HG02759 (cell line): ENCODE measurements at regions not wholly inside any gene's neighbourhood (a gene's known extent, or its start where the extent isn't known, plus 50 kb on each side); places are given as distances from the start of the nearest gene placed in this dataset.
"Not testable (repeated sequence)": the region's sequence is repeated elsewhere in the genome, so short reads cannot be mapped to it uniquely, and the experiment has no call there.

Experiments
- ATAC-seq: cut with Tn5 transposase; IDR thresholded peaks from one replicate; pipeline ENCODE4 v1.9.1; 2021; ENCODE audit warnings: mild to moderate bottlenecking, moderate library complexity; ENCODE audit not compliant: unreplicated experiment

DNA sequence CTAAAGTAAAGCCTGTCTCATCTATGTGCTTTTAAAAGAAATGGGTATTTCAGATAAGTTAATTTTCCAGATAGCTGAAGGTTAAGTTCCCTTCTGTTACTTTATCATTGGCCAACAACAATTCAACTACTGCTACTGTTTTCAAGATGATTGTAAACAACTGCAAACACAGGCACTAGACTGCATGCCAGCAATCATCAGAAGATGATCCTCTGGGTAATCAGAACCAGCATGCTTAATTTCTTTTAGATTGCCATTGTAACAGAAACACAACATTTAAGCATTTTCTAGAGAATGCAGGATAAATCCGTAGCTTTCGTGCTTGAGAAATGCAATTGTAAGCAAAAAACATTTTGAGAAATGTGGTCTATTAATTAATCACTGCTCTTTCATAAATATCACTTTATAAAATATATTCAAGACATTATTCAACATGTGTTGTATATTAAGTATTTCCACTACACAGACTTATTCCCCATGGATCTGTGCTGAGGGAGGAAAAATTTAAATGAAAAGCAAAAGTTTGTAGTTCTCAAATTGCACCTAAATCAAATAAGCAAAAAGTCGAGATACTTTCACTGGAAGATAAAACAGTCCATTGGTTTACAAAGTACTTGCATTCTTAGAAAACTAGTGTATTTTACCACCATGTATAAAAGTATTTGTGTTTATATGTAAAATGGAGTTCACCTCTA, 133.7 kb downstream of the ATL2 start:
- no peak for ATAC-seq

DNA sequence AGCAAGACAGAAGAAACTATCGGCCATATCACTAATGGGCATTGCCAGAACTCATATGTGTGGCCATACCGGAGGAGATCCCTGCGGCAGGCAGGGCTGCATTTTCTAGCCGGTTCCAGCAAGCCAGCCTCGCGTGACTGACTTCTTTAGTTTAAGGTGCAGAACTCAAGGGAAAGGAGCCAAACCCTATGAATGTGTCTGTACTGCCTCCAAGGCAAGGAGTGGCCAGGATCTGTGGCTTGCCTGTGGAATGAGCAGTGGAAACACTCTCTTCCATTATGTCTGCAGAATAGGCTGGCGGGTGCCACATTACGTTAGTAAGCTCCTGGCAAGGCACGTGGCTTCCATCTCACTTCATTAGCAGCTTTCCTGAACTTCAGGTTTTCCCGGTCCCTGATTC, 137.6 kb downstream of the ATL2 start:
- no peak for ATAC-seq

DNA sequence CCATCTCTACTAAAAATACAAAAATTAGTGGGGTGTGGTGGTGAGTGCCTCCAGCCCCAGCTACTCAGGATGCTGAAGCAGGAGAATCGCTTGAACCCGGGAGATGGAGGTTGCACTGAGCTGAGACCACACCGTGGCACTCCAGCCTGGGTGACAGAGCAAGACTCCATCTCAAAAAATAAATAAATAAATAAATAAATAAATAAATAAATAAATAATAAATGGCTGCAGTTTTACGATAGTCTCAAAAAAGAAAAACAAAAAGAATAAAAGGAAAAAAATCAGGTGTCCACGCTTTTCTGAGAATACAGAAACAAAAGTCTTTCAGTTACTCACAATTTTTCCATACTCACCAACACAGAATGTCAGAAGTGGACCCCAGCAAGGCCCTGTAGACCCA, 138.4 kb downstream of the ATL2 start:
- ATAC-seq: not testable (repeated sequence)

DNA sequence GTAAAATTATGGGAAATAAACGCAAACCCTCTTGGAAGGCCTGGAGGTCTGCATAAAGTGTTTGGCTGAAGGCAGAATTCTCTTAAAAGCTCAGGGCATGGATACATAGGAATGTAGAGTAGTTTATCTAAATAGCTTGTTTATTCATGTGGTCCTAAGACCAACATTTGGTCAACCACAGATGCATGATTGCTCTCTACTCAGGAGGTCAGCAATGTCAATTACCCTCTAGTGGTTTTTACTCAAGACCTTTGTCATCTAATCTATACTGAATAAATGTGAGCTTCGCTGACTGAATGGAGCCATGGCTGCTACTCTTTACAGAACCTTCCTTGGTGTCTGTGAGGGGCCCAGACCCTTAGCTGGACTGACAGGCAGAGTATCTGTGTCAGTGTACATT, 139.8 kb downstream of the ATL2 start:
- ATAC-seq: no peak

DNA sequence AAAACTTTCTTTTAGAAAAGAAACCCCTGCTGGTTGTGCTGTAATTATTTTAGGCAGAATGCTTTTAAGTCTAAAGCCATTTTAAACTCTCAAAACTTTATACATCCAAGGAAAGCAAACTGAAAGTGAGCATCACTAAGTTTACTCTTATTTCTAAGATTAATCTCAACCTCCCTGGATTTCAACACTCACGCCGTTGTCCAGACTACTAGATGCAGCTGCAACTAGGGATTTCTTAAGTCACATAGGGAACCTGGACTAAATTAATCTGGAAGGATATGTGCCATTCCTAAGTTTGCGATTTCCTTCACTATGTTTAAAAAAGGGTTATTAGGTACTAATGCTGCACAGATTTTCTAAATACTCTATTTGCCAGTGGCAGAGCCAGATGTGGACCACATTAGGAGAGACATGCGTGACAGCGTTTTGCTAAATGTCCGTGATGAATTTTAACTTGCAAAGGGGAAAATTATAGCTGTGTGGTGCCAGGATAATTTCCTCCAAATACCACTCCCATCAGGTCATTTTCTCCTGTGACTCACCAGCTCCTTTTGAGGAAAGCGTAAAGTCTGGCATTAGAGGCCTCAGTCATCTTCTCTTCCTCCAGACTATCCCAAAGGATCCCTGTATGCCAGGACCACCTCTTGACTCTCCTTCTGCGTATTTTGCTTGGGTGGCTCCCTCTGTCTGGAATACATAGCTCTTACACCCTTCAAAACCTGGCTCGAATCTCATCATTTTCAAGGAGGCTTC, 143.7 kb downstream of the ATL2 start:
- ATAC-seq: no peak

DNA sequence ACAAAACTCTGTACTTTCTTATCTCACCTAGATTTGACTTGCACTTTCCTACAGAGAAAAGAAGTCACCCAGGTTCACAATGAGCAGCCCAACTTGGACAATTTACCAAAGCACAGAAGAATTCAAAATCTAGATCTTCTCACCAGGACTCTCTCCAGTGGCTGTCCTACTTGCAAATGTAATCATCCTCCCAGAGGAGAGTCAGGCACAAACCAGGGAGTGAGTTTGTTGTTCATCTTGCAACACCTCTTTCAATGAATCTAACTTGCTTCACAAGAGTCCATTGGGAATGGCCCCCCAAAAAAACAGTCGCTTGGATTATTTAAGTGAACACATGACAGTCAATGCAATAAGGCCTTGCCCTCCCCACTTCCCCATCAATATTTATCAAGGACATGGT, 144.6 kb downstream of the ATL2 start:
- ATAC-seq: no peak

DNA sequence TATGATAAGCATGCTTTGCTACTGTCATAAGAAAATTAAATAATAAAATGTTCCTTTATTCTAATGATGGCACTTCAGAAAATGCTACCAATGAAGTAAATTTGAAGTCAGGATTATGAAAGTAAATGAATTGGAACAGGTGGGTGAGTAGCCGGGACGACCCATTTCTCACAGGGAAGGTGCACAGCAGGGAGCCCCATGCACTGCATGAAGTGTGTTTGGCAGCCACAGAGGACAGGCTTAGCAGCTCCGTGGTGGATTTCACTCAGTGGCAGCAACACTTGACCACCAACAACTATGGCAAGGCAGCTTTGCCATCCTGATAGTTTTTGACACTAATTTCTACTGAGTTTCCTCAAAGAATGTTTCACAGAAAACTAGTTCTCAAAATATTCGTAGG, 146.3 kb downstream of the ATL2 start:
- no peak for ATAC-seq

DNA sequence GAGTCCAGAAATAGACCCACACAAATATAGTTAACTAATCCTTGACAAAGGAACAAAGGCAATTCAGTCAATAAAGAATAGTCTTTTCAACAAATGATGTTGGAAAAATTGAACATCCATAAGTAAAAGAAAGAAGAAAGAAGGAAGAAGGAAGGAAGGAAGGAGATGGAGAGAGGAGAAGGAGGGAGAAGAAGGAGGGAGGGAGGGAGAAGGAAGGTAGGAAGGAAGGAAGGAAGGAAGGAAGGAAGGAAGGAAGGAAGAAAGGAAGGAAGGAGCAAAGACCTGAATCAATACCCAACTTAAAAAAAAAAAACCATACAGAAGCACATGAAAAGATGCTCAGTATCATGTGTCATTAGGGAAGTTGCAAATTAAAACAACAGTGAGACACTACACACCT, 148.3 kb downstream of the ATL2 start:
- no peak for ATAC-seq

DNA sequence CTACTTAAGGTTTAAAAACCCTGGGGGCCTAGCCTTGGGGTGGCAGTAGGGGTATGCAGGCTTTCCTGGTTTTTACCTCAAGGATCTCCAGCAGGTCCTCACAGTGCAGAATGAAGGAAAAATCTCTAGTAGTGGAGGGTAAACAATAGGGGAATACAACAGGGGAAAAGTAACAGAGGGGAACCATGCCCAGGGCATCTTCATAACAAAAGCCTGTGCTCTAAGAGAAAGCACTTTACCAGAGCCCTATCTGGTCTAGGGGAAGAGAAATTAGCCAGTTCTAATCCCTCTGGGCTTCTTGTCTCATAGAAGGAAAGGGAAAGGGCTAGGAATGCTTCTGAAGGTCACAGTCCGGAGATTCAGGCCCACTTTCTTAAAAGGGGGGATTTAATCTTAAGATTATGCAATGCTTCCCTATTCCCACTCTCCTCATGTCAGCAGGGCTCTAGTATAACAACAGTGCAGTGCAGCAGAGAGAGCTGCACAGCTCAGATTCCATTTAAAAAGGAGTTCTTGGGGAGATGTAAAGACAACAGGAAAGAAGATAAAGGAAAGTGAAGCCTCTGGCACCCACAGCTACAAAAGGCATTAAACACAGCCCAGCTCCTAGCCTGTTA, 149.0 kb upstream of the CYP1B1 start:
- ATAC-seq: no peak

DNA sequence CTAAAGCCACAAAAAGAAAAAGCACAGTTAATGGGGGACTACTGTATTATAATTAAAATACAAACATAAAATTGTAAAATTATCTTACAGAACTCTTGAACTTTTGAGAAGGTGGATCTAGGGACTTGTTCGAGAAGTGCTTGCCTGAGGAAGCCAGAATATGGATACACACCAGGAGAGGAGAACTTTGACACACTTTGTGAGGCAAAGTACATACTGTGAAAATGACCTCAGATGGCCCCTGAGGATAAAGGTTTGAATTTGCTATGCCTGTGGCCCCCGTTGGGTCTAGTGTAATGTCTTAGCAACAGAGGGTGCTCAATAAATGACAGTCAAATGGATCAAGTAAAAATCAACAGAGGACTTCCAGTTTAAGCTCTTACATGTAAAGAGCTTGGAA, 148.2 kb upstream of the CYP1B1 start:
- no peak for ATAC-seq

DNA sequence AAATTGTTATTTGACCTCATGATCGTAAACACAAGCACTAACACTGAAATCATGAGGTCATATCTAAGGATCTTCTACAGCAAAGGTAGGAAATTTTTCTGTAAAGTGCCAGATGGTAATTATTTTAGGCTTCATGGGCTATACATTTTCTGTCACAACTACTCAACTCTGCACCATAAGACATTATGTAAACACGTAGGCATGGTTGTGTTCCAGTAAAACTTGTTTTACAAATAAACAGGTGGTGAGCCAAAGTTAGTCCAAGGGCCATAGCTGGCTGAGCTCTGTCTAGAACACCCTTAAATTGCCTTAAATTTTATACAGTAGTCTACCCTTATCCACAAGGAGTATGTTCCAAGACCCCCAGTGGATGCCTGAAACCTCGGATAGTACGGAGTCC, 147.3 kb upstream of the CYP1B1 start:
- ATAC-seq: no peak

DNA sequence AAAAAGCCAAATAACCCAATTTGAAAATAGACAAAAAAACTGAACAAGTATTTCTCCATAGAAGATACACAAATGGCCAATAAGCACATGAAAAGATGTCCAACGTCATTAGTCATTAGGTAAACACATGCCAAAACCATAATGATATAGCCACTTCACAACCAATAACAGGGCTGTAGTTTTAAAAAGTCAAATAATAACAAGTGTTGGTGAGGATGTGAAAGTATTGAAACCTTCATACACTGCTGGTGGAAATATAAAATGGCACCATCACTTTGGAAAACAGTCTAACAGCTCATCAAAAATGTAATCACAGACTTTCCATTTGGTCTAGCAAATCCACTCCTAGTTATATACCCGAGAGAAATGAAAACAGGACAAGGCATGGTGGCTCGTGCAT, 144.2 kb upstream of the CYP1B1 start:
- no peak for ATAC-seq

DNA sequence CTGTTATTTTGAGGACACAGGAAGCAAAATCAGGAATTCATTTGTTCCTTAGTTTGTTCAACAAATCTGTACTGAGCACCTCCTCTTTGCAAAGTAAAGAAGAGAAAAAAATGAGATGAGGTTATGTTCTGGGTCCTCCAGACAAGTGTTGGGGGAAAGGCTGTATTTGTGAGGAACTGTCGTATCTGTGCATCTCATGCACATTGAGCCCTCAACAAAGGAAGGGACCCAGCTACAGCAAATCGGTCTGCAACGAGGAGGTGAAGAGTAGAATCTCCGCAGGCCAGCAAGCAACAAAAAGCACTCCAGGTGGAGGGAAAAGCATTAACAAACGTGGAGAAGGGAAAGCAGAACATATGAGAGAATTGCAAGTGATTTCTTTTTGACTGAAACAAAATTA, 143.0 kb upstream of the CYP1B1 start:
- no peak for ATAC-seq

DNA sequence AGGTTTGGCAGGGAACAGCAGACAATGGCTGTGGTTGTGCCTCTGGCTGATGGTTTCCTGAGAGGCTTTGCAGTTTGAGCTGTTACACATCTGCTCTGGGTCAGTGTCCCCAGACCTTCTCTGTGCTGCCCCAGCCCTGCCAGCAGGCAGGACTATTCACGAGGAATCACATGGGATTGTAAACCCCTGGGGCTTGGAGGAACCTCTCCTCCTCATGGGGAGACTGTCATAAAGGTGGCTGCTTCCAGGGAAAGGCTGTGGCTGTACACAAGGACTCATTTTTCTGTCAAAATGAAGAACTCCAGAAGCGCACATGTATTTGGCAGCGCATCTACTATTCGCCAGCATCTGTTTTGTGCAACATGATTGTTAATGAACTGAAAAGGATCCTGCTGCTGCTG, 142.6 kb upstream of the CYP1B1 start:
- no peak for ATAC-seq

DNA sequence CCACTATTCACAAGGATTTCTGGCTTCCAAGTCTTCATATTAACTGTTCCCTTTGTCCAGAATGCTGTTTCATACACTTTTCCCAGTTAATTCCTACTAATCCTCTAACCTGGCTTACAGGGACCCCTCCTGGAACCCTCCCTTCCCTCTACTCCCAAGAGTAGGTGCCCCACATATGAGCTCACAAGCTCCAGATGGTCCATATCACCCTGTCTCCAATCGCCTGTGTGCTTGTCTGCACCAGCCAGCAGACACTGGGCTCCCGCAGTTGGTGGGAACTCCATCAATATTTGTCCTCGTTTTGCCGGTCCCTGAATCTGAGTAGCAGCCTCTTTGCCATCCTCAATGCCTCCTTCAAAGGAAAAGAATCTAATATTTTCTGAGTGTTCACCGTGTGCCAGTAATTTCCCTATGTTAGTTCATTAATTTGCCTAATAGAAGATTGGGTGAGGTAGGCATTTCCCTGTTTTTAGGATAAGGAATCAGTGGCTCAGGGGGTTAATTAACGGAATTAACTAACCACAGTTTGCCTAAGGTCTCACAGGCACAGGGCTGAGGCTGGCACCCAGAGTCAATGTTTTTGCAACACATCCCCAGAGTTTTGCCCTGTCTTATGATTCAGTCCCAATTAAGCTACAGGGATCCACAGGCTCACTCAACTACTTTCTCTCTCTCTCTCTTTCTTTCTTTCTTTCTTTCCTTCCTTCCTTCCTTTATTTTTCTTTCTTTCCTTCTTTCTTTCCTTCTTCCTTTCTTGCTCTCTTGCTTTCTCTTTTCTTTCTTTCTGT, 141.6 kb upstream of the CYP1B1 start:
- ATAC-seq: no peak

DNA sequence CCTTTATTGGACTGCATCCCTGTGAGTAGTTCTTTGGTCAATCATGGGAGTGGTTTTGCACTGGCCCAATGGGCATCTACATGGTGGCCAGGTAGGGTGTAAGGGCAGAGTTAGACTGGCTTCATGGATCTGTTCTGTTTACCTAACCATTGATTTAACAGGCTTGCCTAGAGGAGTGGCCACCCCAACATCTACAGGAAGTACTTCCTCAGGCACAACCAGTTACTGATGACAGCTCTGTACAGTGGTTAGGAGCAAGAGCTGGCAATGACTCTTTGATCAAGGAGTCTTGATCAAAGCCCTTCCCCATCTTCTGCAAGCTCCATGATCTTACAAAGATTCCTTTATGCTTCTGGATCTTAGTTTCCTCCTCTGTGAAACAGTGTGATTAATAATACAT, 140.9 kb upstream of the CYP1B1 start:
- ATAC-seq: no peak

DNA sequence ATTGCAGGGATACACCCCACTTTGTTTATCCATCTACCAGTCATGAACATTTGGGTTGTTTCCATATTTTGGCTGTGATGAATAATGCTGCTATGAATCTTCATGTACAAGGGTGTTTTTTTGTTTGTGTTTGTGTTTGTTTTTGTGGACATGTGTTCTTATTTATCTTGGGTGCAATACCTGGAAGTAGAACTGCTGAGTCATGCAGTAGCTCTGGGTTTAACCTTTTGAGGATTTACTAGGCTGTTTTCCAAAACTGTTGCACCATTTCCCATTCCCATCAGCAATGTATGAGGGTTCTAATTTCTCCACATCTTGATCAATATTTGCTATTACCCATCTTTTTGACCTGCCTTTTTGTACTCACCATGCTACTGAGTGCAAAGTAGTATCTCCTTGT, 140.0 kb upstream of the CYP1B1 start:
- ATAC-seq: no peak

DNA sequence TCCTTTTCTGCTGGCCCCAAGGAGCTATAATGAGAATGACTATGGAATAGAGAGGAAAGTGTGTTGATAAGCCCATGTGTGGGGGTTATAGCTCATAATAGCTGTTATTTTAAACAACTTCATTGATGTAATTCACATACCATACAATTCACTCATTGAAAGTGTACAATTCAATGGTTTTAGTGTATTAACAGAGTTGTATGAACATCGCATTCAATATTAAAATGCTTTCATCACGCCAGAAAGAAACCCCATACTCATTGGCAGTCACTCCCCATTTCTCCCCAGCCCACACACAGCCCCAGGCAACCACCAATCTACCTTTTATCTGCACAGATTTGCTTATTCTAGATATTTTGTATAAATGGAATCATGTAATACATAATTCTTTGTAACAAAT, 139.6 kb upstream of the CYP1B1 start:
- no peak for ATAC-seq

DNA sequence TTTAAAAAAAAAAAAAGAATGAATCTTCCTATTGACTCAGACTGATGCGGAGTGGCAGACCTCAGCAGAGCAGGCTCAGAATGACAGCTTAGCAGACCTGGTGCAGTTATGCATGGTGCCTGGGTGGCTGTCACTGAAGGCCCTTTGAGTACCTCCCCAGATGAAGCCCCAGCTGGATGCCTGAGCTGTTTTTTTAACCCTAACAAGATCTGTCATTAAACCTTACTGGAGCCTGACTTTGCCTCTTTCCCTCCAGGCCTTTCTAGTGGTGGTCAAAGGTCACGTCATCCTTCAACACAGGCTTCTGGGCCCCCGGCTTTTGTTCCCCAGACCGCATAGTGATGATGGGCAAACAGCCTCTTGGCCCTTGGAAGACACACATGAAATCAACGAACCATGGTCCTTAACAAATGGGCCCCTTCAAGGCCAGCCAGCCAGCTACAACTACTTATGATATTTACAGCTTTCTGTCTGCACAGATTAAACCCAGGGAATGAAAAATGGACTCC, 138.3 kb upstream of the CYP1B1 start:
- no peak for ATAC-seq

DNA sequence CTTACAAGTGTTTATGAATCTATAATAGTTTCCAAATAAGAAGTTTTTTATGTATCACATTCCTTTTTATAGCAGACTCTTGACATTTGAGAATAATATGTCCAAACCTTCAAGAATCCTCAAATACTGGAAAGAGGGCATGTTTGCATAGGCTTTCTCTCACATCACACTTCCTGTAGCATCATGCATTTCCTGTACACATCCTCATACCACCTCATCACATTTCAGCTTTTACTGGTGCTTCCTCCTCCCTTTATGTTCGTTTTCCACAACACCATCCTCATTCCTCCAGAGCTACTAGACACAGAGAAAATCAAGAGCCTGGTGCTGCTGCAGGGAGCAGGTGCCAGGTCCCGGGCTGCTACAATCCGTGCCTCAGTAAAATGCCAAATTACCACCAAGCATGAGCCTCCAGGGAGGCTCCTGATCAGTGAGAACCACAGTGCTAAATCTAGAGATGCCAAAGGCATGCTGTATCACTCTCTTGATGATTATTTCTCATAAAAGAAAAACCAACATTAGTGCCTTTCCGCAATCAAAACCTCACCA, 137.7 kb upstream of the CYP1B1 start:
- ATAC-seq: no peak

DNA sequence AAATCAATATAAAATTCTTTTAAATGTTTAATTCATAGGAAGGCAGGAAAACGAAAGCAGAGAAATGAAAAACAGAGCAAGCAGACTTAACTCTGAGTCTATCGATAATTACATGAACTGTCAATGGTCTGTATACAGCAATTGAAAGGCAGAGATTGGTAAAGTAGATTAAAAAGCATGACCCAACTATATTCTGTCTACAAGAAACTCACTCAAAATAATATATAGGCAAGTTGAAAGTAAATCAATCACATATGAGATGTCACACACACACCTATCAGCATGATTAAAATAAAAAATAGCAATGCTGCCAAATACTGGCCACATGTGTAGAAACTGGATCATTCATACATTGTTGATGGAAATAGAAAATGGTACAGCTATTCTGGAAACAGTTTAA, 136.4 kb upstream of the CYP1B1 start:
- ATAC-seq: no peak
